GM12878 (cell line): ENCODE measurements at regions not wholly inside any gene's neighbourhood (a gene's known extent, or its start where the extent isn't known, plus 50 kb on each side); places are given as distances from the start of the nearest gene placed in this dataset.

Experiments used
- CHD2 ChIP-seq: IDR thresholded peaks from 2 replicates; pipeline ENCODE4 v1.6.1; 2011; ENCODE audit warnings: low read depth, low read length, improper control_type of control experiment, borderline replicate concordance
- JUND ChIP-seq: IDR thresholded peaks from 2 replicates; pipeline ENCODE4 v1.6.1; 2012; ENCODE audit warnings: low read depth, mild to moderate bottlenecking, low read length, improper control_type of control experiment, moderate library complexity
- POLR2A ChIP-seq: IDR thresholded peaks from 2 replicates; pipeline ENCODE4 v1.6.1; 2011; ENCODE audit warnings: low read depth, mild to moderate bottlenecking, low read length
- POLR2AphosphoS5 ChIP-seq: IDR thresholded peaks from 2 replicates; pipeline ENCODE4 v1.6.1; 2011; ENCODE audit warnings: mild to moderate bottlenecking, low read length, inconsistent platforms
- SMAD5 ChIP-seq: IDR thresholded peaks from 2 replicates; pipeline ENCODE4 v1.6.1; 2016; ENCODE audit warnings: antibody characterized with exemption, low read depth
- SRF ChIP-seq, 2 experiments: IDR thresholded peaks; 2 replicates each; pipeline ENCODE4 v1.6.1; 2011; ENCODE audit warnings: low read depth in 2 of 2, low read length in 2 of 2, mild to moderate bottlenecking in 1 of 2, moderate library complexity in 1 of 2
- TAF1 ChIP-seq: IDR thresholded peaks from 2 replicates; pipeline ENCODE4 v1.6.1; 2011; ENCODE audit warnings: mild to moderate bottlenecking, low read depth, low read length, borderline replicate concordance
- ZBED1 ChIP-seq: IDR thresholded peaks from 2 replicates; pipeline ENCODE4 v1.6.1; 2016; ENCODE audit warnings: borderline replicate concordance
- TF ChIP-seq, protein P1 (sequence below), 3 experiments: IDR thresholded peaks in 2 of 3; conservative IDR thresholded peaks in 1 of 3; 2 replicates each; pipeline ENCODE4 v1.5.1; 2011; ENCODE audit warnings: low read depth in 3 of 3, low read length in 3 of 3, mild to moderate bottlenecking in 3 of 3, control low read depth in 2 of 3, moderate library complexity in 2 of 3, inconsistent platforms in 1 of 3, mixed read lengths in 1 of 3; ENCODE audit not compliant: control insufficient read depth in 2 of 3, insufficient read depth in 1 of 3; ENCODE audit errors: extremely low read depth in 1 of 3
- TF ChIP-seq, protein P2 (sequence below): fragments of 150-350 bp; IDR thresholded peaks from 2 replicates; pipeline ENCODE4 v1.6.1; 2014; ENCODE audit warnings: mild to moderate bottlenecking, low read depth, low read length
- TF ChIP-seq, protein P3 (sequence below): fragments of 450-650 bp; IDR thresholded peaks from 2 replicates; pipeline ENCODE4 v1.6.1; 2017; ENCODE audit warnings: antibody characterized with exemption, mild to moderate bottlenecking, moderate library complexity

GRCh38 chr12:100737168-100737567 lies 57.4 kb upstream of the ANO4 start:
- TF ChIP-seq SMAD5: no peak
- no peak for TF ChIP-seq POLR2A
- TF ChIP-seq, protein P1, sequence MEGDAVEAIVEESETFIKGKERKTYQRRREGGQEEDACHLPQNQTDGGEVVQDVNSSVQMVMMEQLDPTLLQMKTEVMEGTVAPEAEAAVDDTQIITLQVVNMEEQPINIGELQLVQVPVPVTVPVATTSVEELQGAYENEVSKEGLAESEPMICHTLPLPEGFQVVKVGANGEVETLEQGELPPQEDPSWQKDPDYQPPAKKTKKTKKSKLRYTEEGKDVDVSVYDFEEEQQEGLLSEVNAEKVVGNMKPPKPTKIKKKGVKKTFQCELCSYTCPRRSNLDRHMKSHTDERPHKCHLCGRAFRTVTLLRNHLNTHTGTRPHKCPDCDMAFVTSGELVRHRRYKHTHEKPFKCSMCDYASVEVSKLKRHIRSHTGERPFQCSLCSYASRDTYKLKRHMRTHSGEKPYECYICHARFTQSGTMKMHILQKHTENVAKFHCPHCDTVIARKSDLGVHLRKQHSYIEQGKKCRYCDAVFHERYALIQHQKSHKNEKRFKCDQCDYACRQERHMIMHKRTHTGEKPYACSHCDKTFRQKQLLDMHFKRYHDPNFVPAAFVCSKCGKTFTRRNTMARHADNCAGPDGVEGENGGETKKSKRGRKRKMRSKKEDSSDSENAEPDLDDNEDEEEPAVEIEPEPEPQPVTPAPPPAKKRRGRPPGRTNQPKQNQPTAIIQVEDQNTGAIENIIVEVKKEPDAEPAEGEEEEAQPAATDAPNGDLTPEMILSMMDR (IDR thresholded peaks at IDR 0.05 in 2 of 3, conservative IDR thresholded peaks at IDR 0.05 in 1 of 3; ENCODE audit: control insufficient read depth in 2 of 3, extremely low read depth in 1 of 3, insufficient read depth in 1 of 3, low read depth in 3 of 3, low read length in 3 of 3): no peak
- no peak for TF ChIP-seq TAF1
- TF ChIP-seq, protein P2, sequence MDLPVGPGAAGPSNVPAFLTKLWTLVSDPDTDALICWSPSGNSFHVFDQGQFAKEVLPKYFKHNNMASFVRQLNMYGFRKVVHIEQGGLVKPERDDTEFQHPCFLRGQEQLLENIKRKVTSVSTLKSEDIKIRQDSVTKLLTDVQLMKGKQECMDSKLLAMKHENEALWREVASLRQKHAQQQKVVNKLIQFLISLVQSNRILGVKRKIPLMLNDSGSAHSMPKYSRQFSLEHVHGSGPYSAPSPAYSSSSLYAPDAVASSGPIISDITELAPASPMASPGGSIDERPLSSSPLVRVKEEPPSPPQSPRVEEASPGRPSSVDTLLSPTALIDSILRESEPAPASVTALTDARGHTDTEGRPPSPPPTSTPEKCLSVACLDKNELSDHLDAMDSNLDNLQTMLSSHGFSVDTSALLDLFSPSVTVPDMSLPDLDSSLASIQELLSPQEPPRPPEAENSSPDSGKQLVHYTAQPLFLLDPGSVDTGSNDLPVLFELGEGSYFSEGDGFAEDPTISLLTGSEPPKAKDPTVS: no peak
- TF ChIP-seq, protein P3, sequence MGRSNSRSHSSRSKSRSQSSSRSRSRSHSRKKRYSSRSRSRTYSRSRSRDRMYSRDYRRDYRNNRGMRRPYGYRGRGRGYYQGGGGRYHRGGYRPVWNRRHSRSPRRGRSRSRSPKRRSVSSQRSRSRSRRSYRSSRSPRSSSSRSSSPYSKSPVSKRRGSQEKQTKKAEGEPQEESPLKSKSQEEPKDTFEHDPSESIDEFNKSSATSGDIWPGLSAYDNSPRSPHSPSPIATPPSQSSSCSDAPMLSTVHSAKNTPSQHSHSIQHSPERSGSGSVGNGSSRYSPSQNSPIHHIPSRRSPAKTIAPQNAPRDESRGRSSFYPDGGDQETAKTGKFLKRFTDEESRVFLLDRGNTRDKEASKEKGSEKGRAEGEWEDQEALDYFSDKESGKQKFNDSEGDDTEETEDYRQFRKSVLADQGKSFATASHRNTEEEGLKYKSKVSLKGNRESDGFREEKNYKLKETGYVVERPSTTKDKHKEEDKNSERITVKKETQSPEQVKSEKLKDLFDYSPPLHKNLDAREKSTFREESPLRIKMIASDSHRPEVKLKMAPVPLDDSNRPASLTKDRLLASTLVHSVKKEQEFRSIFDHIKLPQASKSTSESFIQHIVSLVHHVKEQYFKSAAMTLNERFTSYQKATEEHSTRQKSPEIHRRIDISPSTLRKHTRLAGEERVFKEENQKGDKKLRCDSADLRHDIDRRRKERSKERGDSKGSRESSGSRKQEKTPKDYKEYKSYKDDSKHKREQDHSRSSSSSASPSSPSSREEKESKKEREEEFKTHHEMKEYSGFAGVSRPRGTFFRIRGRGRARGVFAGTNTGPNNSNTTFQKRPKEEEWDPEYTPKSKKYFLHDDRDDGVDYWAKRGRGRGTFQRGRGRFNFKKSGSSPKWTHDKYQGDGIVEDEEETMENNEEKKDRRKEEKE: no peak
- no peak for TF ChIP-seq JUND
- no peak for TF ChIP-seq SRF (IDR thresholded peaks at IDR 0.05; ENCODE audit: low read depth in 2 of 2, low read length in 2 of 2)
- no peak for TF ChIP-seq ZBED1
- TF ChIP-seq CHD2: no peak
- no peak for TF ChIP-seq POLR2AphosphoS5
